NCI-H446 treated with DMSO at 0.1 percent for 48 hours (cell line): ENCODE measurements at regions not wholly inside any gene's neighbourhood (a gene's known extent, or its start where the extent isn't known, plus 50 kb on each side); places are given as distances from the start of the nearest gene placed in this dataset.
"Not testable (repeated sequence)": the region's sequence is repeated elsewhere in the genome, so short reads cannot be mapped to it uniquely, and the experiment has no call there.

Experiments used
- DNase-seq: peaks from one replicate; lab custom pipeline; 2025; lab: John Stamatoyannopoulos, UW

GRCh38 chr6:17182961-17183360 is 81.1 kb downstream of the STMND1 start:
- no peak for DNase-seq

DNA sequence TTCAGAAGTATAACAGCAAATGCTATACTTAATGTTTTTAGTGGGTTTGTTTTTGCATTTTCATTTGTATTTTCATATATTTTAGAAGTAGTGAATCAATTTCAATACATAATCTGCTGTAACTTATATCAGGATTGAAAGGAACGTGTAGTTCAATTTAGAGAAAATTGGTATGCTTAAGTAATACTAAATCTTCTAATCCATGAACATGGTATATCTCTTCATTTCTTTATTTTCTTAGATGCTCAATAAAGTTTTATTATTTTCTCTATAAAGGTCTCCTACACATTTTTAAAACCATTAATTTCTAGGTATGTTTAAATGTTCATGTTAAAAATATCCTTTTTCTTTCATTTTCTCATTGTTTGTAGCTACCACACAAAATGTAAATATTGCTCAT is 85.1 kb downstream of the STMND1 start:
- DNase-seq, result no peak

- no peak for DNase-seq
Observed at GRCh38 chr6:17193106-17193775, 87.9 kb upstream of the RBM24 start.

DNA sequence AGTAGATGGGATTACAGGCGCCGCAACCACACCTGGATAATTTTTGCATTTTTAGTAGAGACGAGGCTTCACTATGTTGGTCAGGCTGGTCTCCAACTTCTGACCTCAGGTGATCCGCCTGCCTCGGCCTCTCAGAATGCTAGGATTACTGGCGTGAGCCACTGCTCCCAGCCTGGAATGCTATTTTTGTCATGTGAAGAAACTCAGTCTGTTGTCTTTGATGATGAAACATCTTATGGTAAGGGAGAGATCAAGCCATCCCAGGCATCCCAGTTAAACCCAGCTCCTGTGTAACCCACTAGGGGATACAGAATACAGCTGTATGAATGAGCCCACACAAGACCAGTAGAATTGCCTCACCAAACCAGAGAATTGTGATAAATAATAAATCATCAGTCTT is 83.6 kb upstream of the RBM24 start:
- no peak for DNase-seq

DNA sequence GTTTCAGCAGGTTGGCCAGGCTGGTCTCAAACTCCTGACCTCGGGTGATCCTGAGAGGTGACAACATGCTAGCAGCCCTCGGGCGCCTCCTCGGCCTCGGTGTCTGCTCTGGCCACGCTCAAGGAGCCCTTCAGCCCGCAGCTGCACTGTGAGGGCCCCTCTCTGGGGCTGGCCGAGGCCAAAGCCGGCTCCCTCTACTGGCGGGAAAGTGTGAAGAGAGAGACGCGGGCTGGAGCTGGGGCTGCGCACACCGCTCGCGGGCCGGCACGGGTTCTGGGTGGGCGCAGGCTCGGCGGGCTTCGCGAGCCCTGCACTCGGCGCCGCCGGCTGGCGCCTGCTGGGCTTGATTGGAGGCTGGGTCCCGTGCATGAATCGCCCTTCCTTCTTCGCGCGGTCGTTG is 80.8 kb upstream of the RBM24 start:
- DNase-seq, result no peak

DNA sequence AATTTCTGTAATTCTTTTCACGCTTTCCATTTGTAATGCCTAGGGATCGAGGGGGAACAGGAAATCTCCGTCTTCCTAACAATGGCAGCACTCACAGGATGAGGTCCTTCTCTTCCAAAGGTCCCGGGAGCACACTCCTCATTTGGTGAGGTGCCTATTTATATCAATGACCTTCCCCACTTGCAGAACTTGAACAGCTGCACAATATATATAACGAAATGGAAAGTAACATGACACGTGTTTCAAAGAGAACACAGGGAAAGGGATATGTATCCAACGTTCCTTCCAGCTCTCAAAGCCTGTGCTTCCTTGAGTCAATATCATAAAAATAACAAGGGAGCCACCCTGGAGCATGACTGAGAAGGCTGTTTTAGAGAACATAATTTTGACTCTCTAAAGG is 78.6 kb upstream of the RBM24 start:
- DNase-seq, result no peak

DNA sequence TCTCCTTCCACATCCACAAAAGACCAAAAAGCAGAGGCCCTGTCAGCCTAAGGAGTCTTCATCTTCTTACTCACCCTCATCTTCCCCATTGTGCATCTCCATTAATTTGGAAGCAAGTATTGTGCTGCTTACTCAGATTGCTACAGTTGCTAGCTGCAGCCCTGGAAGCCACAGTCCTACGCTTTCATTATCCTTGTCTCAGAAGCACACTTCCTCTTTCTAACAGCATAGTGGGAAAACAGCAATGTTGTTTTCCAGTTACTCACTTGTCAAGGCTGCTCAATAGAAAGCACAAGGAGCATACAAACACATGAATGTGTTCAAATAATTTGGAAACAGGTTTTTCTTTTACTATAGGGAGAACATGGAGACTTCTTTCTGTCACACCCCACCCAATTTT is 76.6 kb upstream of the RBM24 start:
- DNase-seq, result no peak

- no peak for DNase-seq
Observed at GRCh38 chr6:17206566-17207072, 74.5 kb upstream of the RBM24 start.

DNA sequence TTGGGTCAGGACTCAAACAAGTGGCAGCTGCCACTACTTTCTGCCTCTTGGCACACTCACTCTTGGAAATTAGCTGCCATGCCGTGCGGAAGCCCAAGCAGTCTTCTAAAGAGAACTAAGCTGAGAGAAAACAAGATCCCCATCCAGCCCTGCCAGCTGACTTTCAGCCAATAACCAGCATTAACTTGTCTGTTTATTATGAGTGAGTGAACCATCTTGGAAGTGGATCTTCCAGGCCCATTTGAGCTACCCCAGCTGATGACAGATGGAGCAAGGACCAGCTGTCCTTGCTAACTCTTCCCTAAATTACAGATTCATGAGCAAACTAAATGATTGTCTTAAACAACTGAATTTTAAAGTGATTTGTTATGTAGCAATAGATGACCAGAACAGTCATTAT is 73.9 kb upstream of the RBM24 start:
- DNase-seq, result peak; percentile 100

DNA sequence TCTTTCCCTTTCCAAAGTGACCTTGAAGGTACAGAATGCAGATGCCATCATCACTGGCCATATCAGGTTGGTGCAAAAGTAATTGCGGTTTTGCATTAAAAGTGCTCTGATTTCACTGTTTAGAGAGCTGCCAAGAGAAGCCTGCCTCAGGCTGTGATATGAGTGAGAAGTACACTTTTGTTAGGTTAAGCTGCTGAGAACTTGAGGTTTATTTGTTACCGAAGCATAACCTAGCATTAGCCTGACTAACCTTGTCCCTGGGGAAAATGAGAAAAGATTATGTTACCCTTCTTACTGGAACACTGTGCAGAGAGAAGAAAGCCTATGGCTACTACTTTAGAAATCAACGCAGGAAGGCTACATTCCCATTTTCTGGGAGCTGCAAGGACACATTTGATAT is 70.5 kb upstream of the RBM24 start:
- DNase-seq, result no peak

DNA sequence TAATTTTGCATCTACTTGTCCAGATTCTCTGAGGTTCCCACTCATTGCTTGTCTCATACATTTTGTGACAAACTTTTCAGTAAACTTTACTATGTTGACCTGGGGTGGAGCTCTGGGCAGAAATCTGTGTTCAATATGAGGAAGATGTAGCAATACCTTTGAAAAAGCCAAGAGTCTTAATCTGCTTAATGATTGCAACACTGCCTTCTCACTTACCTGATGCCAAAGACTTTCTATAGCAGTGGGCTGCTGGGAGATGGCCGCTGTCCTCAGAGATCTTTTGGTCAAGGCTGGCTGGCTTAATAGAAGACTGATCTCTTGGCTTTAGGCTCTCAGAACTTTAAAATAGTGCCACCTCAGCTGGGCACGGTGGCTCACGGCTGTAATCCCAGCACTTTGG is 70.1 kb upstream of the RBM24 start:
- no peak for DNase-seq

- peak; percentile 93 for DNase-seq
Observed at GRCh38 chr6:17212546-17213371, 68.4 kb upstream of the RBM24 start.

DNA sequence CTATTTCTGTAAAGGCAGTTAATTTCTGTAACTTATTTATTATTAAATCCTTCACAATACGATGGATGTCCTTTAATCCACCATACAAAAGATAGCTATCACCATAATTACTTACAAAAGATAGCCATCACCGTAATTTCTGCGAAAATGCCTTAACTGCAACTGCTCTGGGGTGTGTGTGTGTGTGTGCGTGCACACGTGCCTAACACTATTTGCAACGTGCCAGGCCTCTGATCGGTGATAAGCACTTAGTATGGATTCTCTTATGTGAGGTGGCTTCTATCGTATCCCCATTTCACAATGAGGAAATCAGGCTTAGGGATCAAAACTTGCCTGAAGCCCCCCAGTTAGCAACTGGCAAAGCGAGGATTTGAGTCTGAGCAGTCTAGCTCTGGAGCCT is 67.1 kb upstream of the RBM24 start:
- no peak for DNase-seq

GRCh38 chr6:17216972-17217371 is 64.2 kb upstream of the RBM24 start:
- DNase-seq, result not testable (repeated sequence)

DNA sequence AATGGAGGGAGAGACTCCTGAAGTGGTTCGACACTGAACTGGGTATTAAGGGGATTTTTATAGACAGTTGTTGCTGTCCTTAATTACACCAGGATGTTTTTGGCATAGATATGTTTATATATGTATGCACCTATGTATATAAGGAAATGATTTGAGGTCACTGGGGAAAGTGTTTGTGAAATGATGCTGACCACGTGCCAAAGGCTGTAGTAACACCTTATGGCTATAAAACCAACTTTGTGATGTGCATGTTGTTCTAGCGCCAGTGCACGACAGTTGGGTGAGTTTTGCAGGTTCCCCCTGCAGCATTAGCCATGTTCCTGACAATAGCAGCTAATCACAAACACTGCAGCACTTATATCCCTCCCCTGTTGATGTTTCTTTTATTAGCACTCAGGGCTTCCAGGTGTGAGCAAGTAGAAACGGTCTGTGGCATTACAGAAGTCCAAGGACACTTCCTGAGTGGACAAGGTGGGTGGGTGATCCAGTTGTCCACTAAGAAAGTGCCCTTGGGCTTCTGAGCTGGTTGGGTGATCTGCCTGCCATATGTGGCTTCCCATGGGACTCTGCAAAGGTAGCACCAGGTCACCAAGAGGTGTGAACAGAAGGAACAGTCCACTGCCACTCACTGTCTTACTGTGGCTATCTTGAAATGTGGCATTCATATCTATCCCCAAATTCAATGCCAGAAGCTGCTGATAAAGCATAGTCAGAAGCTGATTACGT is 63.0 kb upstream of the RBM24 start:
- no peak for DNase-seq

- DNase-seq, result no peak
Observed at GRCh38 chr6:17218749-17219093, 62.4 kb upstream of the RBM24 start.

GRCh38 chr6:17219098-17219497 is 62.1 kb upstream of the RBM24 start:
- DNase-seq, result no peak

GRCh38 chr6:17220040-17220910 is 60.9 kb upstream of the RBM24 start:
- DNase-seq, result no peak

GRCh38 chr6:17224056-17224455 is 57.1 kb upstream of the RBM24 start:
- DNase-seq, result no peak

DNA sequence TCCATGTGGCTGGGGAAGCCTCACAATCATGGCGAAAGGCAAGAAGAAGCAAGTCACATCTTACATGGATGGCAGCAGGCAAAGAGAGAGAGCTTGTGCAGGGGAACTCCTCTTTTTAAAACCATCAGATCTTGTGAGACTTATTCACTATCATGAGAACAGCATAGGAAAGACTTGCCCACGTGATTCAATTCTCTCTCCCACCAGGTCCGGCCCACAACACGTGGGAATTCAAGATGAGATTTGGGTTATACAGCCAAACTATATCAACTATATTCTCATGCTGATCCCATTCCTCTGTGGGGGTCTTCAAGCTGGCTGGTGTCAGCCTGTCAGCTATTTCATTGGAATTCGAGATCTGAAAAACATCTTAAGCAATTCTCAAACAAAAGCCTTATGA is 56.7 kb upstream of the RBM24 start:
- not testable (repeated sequence) for DNase-seq

DNA sequence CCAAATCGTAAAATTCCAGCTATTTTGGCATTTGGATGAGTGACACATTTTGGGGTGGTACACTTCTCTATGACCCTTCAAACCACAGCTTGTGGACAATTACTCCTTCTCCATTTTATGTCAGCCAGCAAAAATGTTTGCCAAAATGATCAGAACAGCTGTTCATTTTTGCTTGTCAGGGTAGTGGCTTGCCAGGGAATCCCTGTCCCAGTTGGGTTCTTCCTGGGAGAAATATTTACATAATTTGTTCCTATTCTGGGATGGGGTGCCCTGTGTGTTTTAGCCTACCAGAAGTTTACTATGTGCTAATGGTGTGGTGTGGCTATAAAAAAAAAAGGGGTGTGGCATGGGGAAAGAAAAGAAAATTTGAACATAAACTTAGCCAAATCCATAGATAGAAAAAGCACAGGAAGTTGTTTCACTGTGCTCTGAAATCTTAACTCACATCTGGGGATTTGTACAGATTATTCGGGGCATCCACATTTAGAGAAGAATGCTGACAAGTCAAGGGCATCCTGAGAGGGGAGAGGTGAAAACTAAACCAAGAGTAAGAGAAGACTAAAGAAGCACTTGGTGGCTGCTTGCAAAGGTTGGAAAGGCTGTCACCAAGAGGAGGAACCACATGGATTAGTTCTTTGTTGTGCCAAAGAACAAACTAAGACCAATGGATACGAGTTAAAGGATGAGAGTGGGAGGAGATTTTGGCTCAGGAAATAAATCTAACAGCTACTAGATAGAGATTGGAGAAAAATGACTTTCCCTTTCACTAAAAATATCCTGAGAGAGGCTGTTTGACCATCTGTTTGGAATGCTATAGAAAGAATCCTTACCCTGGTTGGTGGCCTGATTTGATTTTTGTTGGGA is 55.2 kb upstream of the RBM24 start:
- peak; percentile 85 for DNase-seq
